ENCODE measurements at regions not wholly inside any gene's neighbourhood (a gene's known extent, or its start where the extent isn't known, plus 50 kb on each side); places are given as distances from the start of the nearest gene placed in this dataset.

DNA sequence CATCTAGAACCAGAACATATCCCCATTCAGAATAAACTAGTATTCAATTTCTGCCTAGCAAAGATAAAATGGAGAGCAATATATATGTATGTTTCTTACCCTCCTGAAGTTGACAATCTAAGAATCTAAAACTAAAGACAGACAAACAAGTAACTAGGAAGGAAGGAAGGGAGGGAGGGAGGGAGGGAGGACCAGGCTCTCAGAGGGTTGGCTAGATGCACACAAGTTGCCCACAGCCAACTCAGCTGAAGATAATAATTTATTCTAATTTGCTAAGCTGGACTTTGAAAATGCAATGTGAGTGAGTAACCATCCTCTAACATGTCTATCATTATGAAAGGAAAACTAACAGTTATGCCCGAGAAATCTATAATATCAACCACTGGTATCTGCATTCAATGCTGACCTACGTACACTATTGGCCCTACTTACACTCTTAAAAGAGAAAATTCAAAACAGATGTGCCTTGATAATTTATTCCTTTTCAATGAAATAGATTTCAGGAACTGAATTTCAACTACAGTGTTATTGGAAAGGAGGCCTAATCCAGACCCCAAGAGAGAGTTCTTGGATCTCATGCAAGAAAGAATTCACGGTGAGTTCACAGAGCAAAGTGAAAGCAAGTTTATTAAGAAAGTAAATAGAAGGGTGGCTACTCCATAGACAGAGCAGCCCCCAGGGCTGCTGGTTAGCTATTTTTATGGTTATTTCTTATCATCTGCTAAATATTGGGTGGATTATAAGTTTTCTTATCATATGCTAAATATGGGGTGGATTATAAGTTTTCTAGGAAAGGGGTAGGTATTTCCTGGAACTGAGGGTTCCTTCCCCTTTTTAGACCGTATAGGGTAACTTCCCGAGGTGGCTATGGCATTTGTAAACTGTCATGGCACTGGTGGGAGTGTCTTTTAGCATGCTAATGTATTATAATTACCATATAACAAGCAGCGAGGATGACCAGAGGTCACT, 288.5 kb upstream of the SLC39A10 start:
- TF ChIP-seq, protein P1, sequence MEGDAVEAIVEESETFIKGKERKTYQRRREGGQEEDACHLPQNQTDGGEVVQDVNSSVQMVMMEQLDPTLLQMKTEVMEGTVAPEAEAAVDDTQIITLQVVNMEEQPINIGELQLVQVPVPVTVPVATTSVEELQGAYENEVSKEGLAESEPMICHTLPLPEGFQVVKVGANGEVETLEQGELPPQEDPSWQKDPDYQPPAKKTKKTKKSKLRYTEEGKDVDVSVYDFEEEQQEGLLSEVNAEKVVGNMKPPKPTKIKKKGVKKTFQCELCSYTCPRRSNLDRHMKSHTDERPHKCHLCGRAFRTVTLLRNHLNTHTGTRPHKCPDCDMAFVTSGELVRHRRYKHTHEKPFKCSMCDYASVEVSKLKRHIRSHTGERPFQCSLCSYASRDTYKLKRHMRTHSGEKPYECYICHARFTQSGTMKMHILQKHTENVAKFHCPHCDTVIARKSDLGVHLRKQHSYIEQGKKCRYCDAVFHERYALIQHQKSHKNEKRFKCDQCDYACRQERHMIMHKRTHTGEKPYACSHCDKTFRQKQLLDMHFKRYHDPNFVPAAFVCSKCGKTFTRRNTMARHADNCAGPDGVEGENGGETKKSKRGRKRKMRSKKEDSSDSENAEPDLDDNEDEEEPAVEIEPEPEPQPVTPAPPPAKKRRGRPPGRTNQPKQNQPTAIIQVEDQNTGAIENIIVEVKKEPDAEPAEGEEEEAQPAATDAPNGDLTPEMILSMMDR (IDR thresholded peaks at IDR 0.05; ENCODE audit: borderline replicate concordance, extremely low read depth, insufficient read depth): no peak
- FAIRE-seq: no peak
- H3K27me3 ChIP-seq (ENCODE audit: control insufficient read depth, insufficient read depth, low read length): no peaks in the 10 kb centered on the region
- no peak for DNase-seq
- no peak overlapping the region for H3K27ac ChIP-seq (ENCODE audit: low read depth in 2 of 2, low read length in 2 of 2)
- H3K9me3 ChIP-seq (ENCODE audit: control insufficient read depth in 2 of 3, insufficient read depth in 1 of 3, low read length in 3 of 3): no peaks in the 10 kb centered on the region
- H3K4me3 ChIP-seq (ENCODE audit: low read length in 3 of 3): no peak overlapping the region
- H3K4me1 ChIP-seq (ENCODE audit: control insufficient read depth in 2 of 3, insufficient read depth in 2 of 3, low read depth in 1 of 3, low read length in 3 of 3): no peaks in the 10 kb centered on the region
- intact Hi-C loops (cut with DNase I): no loop called here
- no peak overlapping the region for H3K9ac ChIP-seq (ENCODE audit: low read length in 3 of 3)
- H3K36me3 ChIP-seq (ENCODE audit: control insufficient read depth in 2 of 3, insufficient read depth in 3 of 3, low read length in 3 of 3): no peaks in the 10 kb centered on the region

DNA sequence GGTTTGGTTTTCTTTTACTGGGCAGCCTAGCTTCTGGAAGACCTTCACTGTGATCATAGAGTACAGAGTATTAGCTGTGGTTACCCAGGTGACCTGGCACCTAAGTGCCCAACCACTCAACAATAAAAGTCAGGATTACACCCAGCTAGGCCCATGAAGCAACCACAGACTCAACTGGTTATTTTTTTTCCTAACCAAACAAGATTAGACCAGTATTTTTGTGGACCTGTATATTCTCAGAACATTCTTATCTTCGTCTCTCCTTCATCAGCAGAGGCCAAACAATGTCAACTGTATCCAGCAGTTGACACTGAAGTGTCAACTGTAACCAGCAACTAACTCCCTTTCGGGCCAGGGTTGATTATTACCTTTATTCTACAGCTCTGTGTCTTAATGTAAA, 289.2 kb upstream of the SLC39A10 start:
- Histone ChIP-seq H3K27me3 (ENCODE audit: control insufficient read depth, insufficient read depth, low read length) (no peaks in the 10 kb centered on the region), H3K9ac (ENCODE audit: low read length in 3 of 3) (no peak overlapping the region), H3K9me3 (ENCODE audit: control insufficient read depth in 2 of 3, insufficient read depth in 1 of 3, low read length in 3 of 3) (no peaks in the 10 kb centered on the region), H3K4me3 (ENCODE audit: low read length in 3 of 3) (no peak overlapping the region), H3K27ac (ENCODE audit: low read depth in 2 of 2, low read length in 2 of 2) (no peak overlapping the region), H3K4me1 (ENCODE audit: control insufficient read depth in 2 of 3, insufficient read depth in 2 of 3, low read depth in 1 of 3, low read length in 3 of 3) (no peaks in the 10 kb centered on the region), H3K36me3 (ENCODE audit: control insufficient read depth in 2 of 3, insufficient read depth in 3 of 3, low read length in 3 of 3) (no peaks in the 10 kb centered on the region)
- TF ChIP-seq, protein P1 (IDR thresholded peaks at IDR 0.05; ENCODE audit: borderline replicate concordance, extremely low read depth, insufficient read depth): no peak
- intact Hi-C loops (cut with DNase I): no loop called here
- FAIRE-seq (no peak), DNase-seq (no peak)

DNA sequence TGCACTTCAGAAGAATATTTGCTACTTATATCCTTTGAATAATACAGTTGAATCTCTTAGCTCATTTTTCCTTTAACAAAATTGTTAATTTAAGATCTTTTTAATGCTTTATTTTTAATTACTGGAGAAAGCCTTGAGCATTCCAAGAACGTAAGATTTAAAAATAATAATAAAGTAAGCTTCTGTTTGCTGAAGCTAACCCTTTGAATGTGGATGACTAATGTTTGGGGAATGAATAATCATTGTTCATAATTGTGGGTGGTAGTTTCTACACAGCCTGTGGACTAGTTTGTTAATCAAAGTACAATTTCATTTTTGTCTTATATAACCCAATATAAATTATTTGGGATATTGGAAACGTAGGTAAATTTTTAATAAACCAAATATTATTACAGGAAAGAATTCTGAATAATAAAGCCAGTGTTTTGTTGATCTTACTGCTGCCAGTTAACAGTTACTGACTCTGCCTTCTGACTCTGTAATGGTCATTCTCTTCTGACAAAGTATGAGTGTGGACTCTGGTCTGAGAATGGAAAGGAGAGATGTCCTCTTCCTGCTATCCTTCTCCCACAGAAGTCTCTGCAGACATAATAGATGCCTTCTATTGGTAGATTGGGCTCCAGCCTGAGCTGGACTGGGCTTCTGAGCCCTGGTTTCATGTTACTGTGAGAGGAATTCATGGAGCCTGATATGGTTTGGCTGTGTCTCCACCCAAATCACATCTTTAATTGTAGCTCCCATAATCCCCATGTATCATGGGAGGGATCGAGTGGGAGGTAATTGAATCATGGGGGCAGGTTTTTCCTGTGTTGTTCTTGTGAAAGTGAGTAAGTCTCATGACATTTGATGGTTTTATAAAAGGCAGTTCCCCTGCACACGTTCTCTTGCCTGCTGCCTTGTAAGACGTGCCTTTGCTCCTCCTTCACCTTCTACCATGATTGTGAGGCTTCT, 292.7 kb upstream of the SLC39A10 start:
- H3K9me3 ChIP-seq (ENCODE audit: control insufficient read depth in 2 of 3, insufficient read depth in 1 of 3, low read length in 3 of 3): no peaks in the 10 kb centered on the region
- TF ChIP-seq, protein P1 (IDR thresholded peaks at IDR 0.05; ENCODE audit: borderline replicate concordance, extremely low read depth, insufficient read depth): no peak
- H3K27me3 ChIP-seq (ENCODE audit: control insufficient read depth, insufficient read depth, low read length): no peaks in the 10 kb centered on the region
- intact Hi-C loops (cut with DNase I): no loop called here
- H3K4me3 ChIP-seq (ENCODE audit: low read length in 3 of 3): no peak overlapping the region
- no peak overlapping the region for H3K27ac ChIP-seq (ENCODE audit: low read depth in 2 of 2, low read length in 2 of 2)
- no peaks in the 10 kb centered on the region for H3K4me1 ChIP-seq (ENCODE audit: control insufficient read depth in 2 of 3, insufficient read depth in 2 of 3, low read depth in 1 of 3, low read length in 3 of 3)
- no peaks in the 10 kb centered on the region for H3K36me3 ChIP-seq (ENCODE audit: control insufficient read depth in 2 of 3, insufficient read depth in 3 of 3, low read length in 3 of 3)
- no peak for FAIRE-seq
- no peak for DNase-seq
- H3K9ac ChIP-seq (ENCODE audit: low read length in 3 of 3): no peak overlapping the region
